A673 (cell line): ENCODE measurements at regions not wholly inside any gene's neighbourhood (a gene's known extent, or its start where the extent isn't known, plus 50 kb on each side); places are given as distances from the start of the nearest gene placed in this dataset.

Experiments used
- BruUV-seq: library from RNA; stranded (reverse); fragments of 400-500 nt; replicated peaks from 2 replicates; lab custom pipeline; 2021; lab: Mats Ljungman, UMichigan
- CTCF ChIA-PET: fragments of 300-600 bp; sonication (Branson Sonifier 250); formaldehyde crosslinking; loops from one replicate; lab custom pipeline; 2022; ENCODE audit warnings: antibody characterized with exemption; lab: Charles Lee
- POLR2A ChIA-PET: fragments of 300-600 bp; sonication (Branson Sonifier 250); formaldehyde crosslinking; loops from one replicate; lab custom pipeline; 2022; ENCODE audit warnings: antibody characterized with exemption; ENCODE audit not compliant: low non-redundant PET; lab: Charles Lee
- DNase-seq: peaks from one replicate; pipeline ENCODE4 v3.0.0-alpha.2; 2015; ENCODE audit warnings: low spot score
- H3K27ac ChIP-seq: fragments of 200-600 bp; sonication (generic); 2 replicates; pipeline ENCODE4 v1.5.1; 2016; ENCODE audit warnings: mixed run types, low read depth, mild to moderate bottlenecking, mixed read lengths, antibody characterized with exemption, low read length; ENCODE audit not compliant: poor library complexity, severe bottlenecking
- H3K27me3 ChIP-seq: fragments of 200-600 bp; sonication (generic); replicated peaks from 2 replicates; pipeline ENCODE4 v1.6.1; 2017; ENCODE audit warnings: mixed run types, low read depth, mild to moderate bottlenecking, mixed read lengths, antibody characterized with exemption, low read length; ENCODE audit not compliant: insufficient read depth, poor library complexity
- H3K36me3 ChIP-seq: fragments of 200-600 bp; sonication (generic); 2 replicates; pipeline ENCODE4 v1.6.1; 2016; ENCODE audit warnings: mixed run types, mild to moderate bottlenecking, mixed read lengths, antibody characterized with exemption, low read length; ENCODE audit not compliant: insufficient read depth, poor library complexity, severe bottlenecking
- H3K4me1 ChIP-seq: fragments of 200-600 bp; sonication (generic); 2 replicates; pipeline ENCODE4 v1.6.1; 2017; ENCODE audit warnings: mixed run types, mild to moderate bottlenecking, mixed read lengths, antibody characterized with exemption, low read length; ENCODE audit not compliant: insufficient read depth, poor library complexity, severe bottlenecking
- H3K4me3 ChIP-seq: fragments of 200-600 bp; sonication (generic); 2 replicates; pipeline ENCODE4 v1.5.1; 2016; ENCODE audit warnings: low read depth, mixed run types, mild to moderate bottlenecking, mixed read lengths, low read length; ENCODE audit not compliant: poor library complexity, severe bottlenecking
- H3K9me3 ChIP-seq: fragments of 200-600 bp; sonication (generic); 2 replicates; pipeline ENCODE4 v1.6.1; 2016; ENCODE audit warnings: mixed run types, low read depth, mild to moderate bottlenecking, mixed read lengths, antibody characterized with exemption, low read length; ENCODE audit not compliant: poor library complexity, severe bottlenecking
- CTCF ChIP-seq: fragments of 300-800, 200-600 bp; sonication (generic); conservative IDR thresholded peaks from 2 replicates; pipeline ENCODE4 v1.5.1; 2017; ENCODE audit warnings: low read depth, mild to moderate bottlenecking, antibody characterized with exemption, low read length, moderate library complexity, mixed read lengths
- EZH2 ChIP-seq: fragments of 200-600 bp; sonication (generic); IDR thresholded peaks from 2 replicates; pipeline ENCODE4 v1.6.1; 2017; ENCODE audit warnings: borderline replicate concordance, low read depth, mild to moderate bottlenecking, mixed read lengths, antibody characterized with exemption, low read length; ENCODE audit not compliant: poor library complexity, severe bottlenecking
- intact Hi-C: fragments of 100-400 bp; cut with micrococcal nuclease; formaldehyde crosslinking; loops from one replicate; pipeline ENCODE4 v1.10.0; 2022; ENCODE audit not compliant: unreplicated experiment

GRCh38 chr9:19698960-19699359 lies 89.9 kb downstream of the SLC24A2 start:
- intact Hi-C loops = no loop called here
- CTCF ChIA-PET = no interaction called here
- TF ChIP-seq EZH2 (no peak), CTCF (no peak)

GRCh38 chr9:19694601-19695000 lies 94.2 kb downstream of the SLC24A2 start:
- no peaks in the 10 kb centered on the region for H3K36me3 ChIP-seq
- no peak overlapping the region for H3K27ac ChIP-seq
- no peaks in the 10 kb centered on the region for H3K4me1 ChIP-seq
- no peaks in the 10 kb centered on the region for H3K9me3 ChIP-seq
- BruUV-seq = no TSS peak
- no peak overlapping the region for H3K4me3 ChIP-seq
- DNase-seq = no peak
- ChIA-PET POLR2A (no interaction called here), CTCF (no interaction called here)
- TF ChIP-seq CTCF (no peak), EZH2 (no peak)
- no peaks in the 10 kb centered on the region for H3K27me3 ChIP-seq
- intact Hi-C loops = no loop called here

More at GRCh38 chr9:19698960-19699359, 89.9 kb downstream of the SLC24A2 start:
- H3K4me1 ChIP-seq = no peaks in the 10 kb centered on the region
- POLR2A ChIA-PET = no interaction called here
- DNase-seq = no peak
- no TSS peak for BruUV-seq
- H3K27me3 ChIP-seq = no peaks in the 10 kb centered on the region
- H3K27ac ChIP-seq = no peak overlapping the region
- H3K4me3 ChIP-seq = no peak overlapping the region
- H3K36me3 ChIP-seq = no peaks in the 10 kb centered on the region
- no peaks in the 10 kb centered on the region for H3K9me3 ChIP-seq

- BruUV-seq = no TSS peak
- Histone ChIP-seq H3K4me3 (no peak overlapping the region), H3K27me3 (no peaks in the 10 kb centered on the region), H3K4me1 (no peaks in the 10 kb centered on the region), H3K27ac (no peak overlapping the region), H3K9me3 (no peaks in the 10 kb centered on the region), H3K36me3 (no peaks in the 10 kb centered on the region)
- intact Hi-C loops = no loop called here
- TF ChIP-seq EZH2 = no peak
- no peak for TF ChIP-seq CTCF
- POLR2A ChIA-PET = no interaction called here
- no peak for DNase-seq
- CTCF ChIA-PET = no interaction called here
Observed at GRCh38 chr9:19690128-19690527, 98.7 kb downstream of the SLC24A2 start.
